Kidney epithelial cell (primary cell): ENCODE measurements at regions not wholly inside any gene's neighbourhood (a gene's known extent, or its start where the extent isn't known, plus 50 kb on each side); places are given as distances from the start of the nearest gene placed in this dataset.
"Not testable (repeated sequence)": the region's sequence is repeated elsewhere in the genome, so short reads cannot be mapped to it uniquely, and the experiment has no call there.

Experiments used
- DNase-seq: peaks from one replicate; pipeline ENCODE4 v3.0.0-alpha.2; 2010; ENCODE audit warnings: low read depth
- H3K27me3 ChIP-seq: 2 replicates; pipeline ENCODE4 v1.6.0; 2011; ENCODE audit warnings: low read length; ENCODE audit not compliant: control insufficient read depth, insufficient read depth
- H3K36me3 ChIP-seq: 2 replicates; pipeline ENCODE4 v1.5.1; 2011; ENCODE audit warnings: low read length; ENCODE audit not compliant: control insufficient read depth, insufficient read depth
- H3K4me3 ChIP-seq: 2 replicates; pipeline ENCODE4 v1.5.1; 2011; ENCODE audit warnings: low read depth, mild to moderate bottlenecking, control low read depth, low read length
- CTCF ChIP-seq: IDR thresholded peaks from 2 replicates; pipeline ENCODE4 v1.5.1; 2011; ENCODE audit warnings: mild to moderate bottlenecking, moderate library complexity, low read length, control low read depth, inconsistent platforms; ENCODE audit not compliant: insufficient read depth, poor library complexity, severe bottlenecking

GRCh38 chrX:34294665-34295064 is 162.6 kb upstream of the FAM47A start:
- TF ChIP-seq CTCF, result no peak
- H3K36me3 ChIP-seq, result no peaks in the 10 kb centered on the region
- H3K4me3 ChIP-seq, result no peak overlapping the region
- DNase-seq, result no peak
- no peaks in the 10 kb centered on the region for H3K27me3 ChIP-seq

- H3K36me3 ChIP-seq, result no peaks in the 10 kb centered on the region
- DNase-seq, result peak; percentile 10
- no peaks in the 10 kb centered on the region for H3K27me3 ChIP-seq
- no peak overlapping the region for H3K4me3 ChIP-seq
- TF ChIP-seq CTCF, result no peak
These were observed 156.7 kb upstream of the FAM47A start for GRCh38 chrX:34288782-34289181.

GRCh38 chrX:34279866-34280560 is 147.9 kb upstream of the FAM47A start:
- no peak for TF ChIP-seq CTCF
- Histone ChIP-seq H3K27me3 (no peaks in the 10 kb centered on the region), H3K36me3 (no peaks in the 10 kb centered on the region)

GRCh38 chrX:34275699-34276098 is 143.6 kb upstream of the FAM47A start:
- H3K4me3 ChIP-seq, result no peak overlapping the region
- no peaks in the 10 kb centered on the region for H3K36me3 ChIP-seq
- H3K27me3 ChIP-seq, result no peaks in the 10 kb centered on the region
- DNase-seq, result no peak
- TF ChIP-seq CTCF, result no peak

More at GRCh38 chrX:34279866-34280560, 147.9 kb upstream of the FAM47A start:
- DNase-seq, result no peak
- no peak overlapping the region for H3K4me3 ChIP-seq

GRCh38 chrX:34270434-34270833 is 138.3 kb upstream of the FAM47A start:
- no peak for DNase-seq
- no peak for TF ChIP-seq CTCF

GRCh38 chrX:34238896-34239295 is 106.8 kb upstream of the FAM47A start:
- H3K27me3 ChIP-seq, result no peaks in the 10 kb centered on the region
- DNase-seq, result no peak
- H3K36me3 ChIP-seq, result no peaks in the 10 kb centered on the region
- no peak overlapping the region for H3K4me3 ChIP-seq
- no peak for TF ChIP-seq CTCF

More at GRCh38 chrX:34270434-34270833, 138.3 kb upstream of the FAM47A start:
- no peaks in the 10 kb centered on the region for H3K36me3 ChIP-seq
- H3K27me3 ChIP-seq, result no peaks in the 10 kb centered on the region
- H3K4me3 ChIP-seq, result no peak overlapping the region

GRCh38 chrX:34230156-34230555 is 98.0 kb upstream of the FAM47A start:
- H3K4me3 ChIP-seq, DNase-seq, H3K36me3 ChIP-seq, H3K27me3 ChIP-seq: not testable (repeated sequence)
